Peyer's patch (tissue), 4 donors: ENCODE measurements at regions not wholly inside any gene's neighbourhood (a gene's known extent, or its start where the extent isn't known, plus 50 kb on each side); places are given as distances from the start of the nearest gene placed in this dataset.

Source experiments
- CTCF ChIP-seq, 6 experiments: fragments of 450-650 bp in 4 of 6; fragments of 200-600 bp in 2 of 6; sonication (generic) in 1 of 6; IDR thresholded peaks; one replicate each; pipeline ENCODE4 v1.5.1; 2017 to 2019; ENCODE audit warnings: antibody characterized with exemption in 6 of 6, mild to moderate bottlenecking in 3 of 6, moderate library complexity in 1 of 6
- POLR2A ChIP-seq, 2 donors: fragments of 450-650 bp; IDR thresholded peaks; one replicate each; pipeline ENCODE4 v1.5.1; 2017; ENCODE audit warnings: antibody characterized with exemption in 2 of 2, mild to moderate bottlenecking in 2 of 2, moderate library complexity in 2 of 2

- TF ChIP-seq CTCF (IDR thresholded peaks at IDR 0.05) (no peak), POLR2A (IDR thresholded peaks at IDR 0.05) (no peak)
Observed at GRCh38 chr17:77421630-77421972, 280.8 kb downstream of the SEC14L1 start.
